ENCODE measurements at regions not wholly inside any gene's neighbourhood (a gene's known extent, or its start where the extent isn't known, plus 50 kb on each side); places are given as distances from the start of the nearest gene placed in this dataset.

GRCh38 chr1:63135801-63136200 lies 186.6 kb upstream of the FOXD3 start:
- TF ChIP-seq POLR2A (IDR thresholded peaks at IDR 0.05; ENCODE audit: low read depth, low read length) (no peak), POLR2AphosphoS5 (IDR thresholded peaks at IDR 0.05; ENCODE audit: low read depth, low read length) (no peak), TAF1 (IDR thresholded peaks at IDR 0.05; ENCODE audit: low read depth, low read length) (no peak), PAX5 (IDR thresholded peaks at IDR 0.05; ENCODE audit: insufficient read depth, low read length, severe bottlenecking) (no peak), POU2F2 (IDR thresholded peaks at IDR 0.05; ENCODE audit: low read depth, low read length) (no peak), SPI1 (IDR thresholded peaks at IDR 0.05; ENCODE audit: low read depth, low read length) (no peak)

Measured in GM12891 (cell line).